ENCODE measurements at regions not wholly inside any gene's neighbourhood (a gene's known extent, or its start where the extent isn't known, plus 50 kb on each side); places are given as distances from the start of the nearest gene placed in this dataset.
A peak's percentile ranks its signal among the peaks of the same experiment; 100 is the strongest.
"Not testable (repeated sequence)": the region's sequence is repeated elsewhere in the genome, so short reads cannot be mapped to it uniquely, and the experiment has no call there.

DNA sequence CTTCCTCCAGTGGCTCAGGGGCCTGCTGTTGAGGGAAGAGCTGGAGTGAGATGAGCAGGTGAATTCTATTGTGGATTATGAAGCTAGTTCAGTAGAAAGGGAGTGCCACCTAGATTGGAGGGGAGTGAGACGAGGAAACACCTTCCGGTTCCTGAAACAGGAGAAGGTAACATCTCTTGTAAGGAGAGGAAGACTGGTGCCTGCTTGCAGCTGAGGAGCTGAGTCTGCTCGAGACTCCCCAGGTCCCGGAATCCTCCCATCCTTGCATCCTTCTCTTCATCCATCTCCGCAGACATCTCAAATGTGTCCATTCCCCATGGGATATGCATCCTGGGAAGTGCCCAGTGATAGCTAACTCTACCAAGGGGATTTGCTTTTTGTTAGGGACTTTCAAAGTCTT lies 242.9 kb upstream of the ZFP64 start:
- DNase-seq = no peak
- ATAC-seq = no peak

GRCh38 chr20:52434041-52434425 lies 242.5 kb upstream of the ZFP64 start:
- DNase-seq (no peak), ATAC-seq (no peak)

DNA sequence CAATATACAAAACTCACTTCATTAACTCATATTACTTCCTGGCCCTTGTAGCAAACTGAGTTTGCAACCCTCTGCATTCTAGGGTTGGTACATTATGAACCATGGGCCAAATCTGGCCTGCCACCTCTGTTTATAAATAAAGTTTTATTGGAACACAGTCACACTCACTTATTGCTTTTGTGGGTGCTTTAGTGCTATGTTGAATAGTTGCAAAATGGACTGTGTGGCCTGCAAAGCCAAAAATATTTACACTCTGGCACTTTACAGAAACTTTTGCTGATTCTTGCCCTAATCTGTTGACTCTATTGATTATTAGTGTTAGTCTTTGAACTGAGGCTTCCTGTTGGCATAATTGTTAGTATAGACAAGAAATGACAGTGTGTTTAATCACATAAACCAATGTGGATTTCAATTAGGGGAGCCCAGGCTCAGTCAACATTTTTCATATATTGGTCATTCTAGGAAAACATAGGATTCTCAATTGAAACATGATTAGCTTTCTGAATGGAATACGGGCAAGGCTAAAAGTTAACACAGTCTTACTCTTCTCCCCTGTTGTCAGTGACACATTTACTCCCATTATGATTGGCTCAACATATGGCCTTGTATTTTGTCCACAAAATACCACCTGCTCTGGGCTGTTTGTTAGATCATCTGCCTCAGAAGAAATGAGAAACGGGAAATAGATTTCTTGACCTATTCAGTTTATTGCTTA lies 241.9 kb upstream of the ZFP64 start:
- DNase-seq (no peak), ATAC-seq (no peak)

- DNase-seq = no peak
- no peak for ATAC-seq
Observed at GRCh38 chr20:52432740-52433139, 241.2 kb upstream of the ZFP64 start.

DNA sequence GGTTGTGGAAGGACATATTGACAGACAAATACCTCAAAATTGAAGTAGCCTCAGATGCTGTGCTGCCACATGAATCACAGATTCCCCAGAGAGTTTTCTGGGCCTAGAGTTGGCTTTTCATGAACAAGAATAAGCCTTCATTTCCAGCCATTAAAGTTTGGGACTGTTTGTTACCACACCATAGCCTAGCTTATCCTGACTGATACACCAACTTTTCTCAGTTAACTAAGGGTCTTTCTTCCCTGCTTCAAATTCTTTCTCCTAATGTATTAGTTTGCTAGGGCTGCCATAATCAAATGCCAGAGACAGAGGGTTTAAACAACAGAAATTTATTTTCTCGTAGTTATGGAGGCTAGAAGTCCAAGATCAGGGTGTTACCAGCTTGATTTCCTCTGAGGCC lies 237.4 kb upstream of the ZFP64 start:
- DNase-seq (no peak), ATAC-seq (no peak)

DNA sequence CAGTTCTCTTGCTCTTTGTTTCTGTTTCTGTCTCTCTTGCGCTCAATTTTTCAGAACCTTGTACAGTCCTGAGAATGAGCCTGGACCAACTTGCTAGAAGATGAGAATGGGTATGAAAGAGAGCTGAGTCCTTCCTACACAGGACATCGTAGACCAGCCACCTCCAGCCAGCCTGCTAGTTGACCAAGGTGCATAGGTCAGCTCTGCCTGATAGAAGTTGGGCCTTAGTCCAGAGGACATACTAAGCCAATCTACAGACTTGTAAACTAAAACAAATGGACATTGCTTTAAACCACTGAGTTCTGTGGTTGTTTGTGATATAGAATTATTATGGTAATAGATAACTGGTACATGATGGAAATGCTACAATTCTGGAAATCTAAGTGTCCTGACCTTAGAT lies 236.4 kb upstream of the ZFP64 start:
- no peak for ATAC-seq
- no peak for DNase-seq

DNA sequence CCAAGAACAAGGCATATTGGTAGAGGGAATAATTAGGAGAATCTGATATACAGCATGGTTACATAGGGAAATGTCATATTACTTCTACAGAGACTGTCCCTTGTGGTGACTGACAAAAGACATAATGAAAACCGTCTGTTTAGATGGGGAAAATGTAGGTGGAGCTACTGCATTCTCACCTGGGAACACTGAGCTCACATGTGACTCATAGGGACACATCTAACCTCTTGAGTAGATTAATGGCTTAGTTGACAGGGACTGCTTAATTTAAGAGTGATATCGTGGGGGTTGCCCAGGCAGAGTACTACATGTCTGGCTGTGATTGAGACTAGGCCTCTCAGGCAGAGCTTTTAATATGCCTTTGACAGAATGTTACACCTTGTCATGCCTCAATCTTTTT lies 235.3 kb upstream of the ZFP64 start:
- DNase-seq = no peak
- no peak for ATAC-seq

- DNase-seq (no peak), ATAC-seq (no peak)
Observed at GRCh38 chr20:52425701-52426100, 234.1 kb upstream of the ZFP64 start.

DNA sequence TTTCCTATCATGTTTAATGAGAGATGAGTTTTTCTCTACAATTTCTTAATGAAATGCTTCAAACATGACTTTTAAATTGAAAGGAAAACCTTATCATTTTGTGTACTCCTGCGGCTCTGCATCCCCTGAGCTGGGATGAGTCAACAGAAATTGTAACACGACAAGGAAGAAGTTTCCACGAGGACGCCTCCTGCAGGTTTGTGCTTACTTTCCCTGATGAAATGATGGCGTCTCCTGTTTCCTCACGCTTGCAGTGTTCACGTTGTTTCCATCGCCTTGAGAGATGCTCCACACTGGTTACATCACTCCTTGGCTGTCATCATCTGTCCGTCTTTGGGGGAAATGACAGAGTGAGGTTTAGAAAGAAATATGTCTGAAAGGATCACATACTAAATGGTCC lies 233.7 kb upstream of the ZFP64 start:
- DNase-seq = no peak
- no peak for ATAC-seq

GRCh38 chr20:52424357-52424942 lies 232.9 kb upstream of the ZFP64 start:
- not testable (repeated sequence) for DNase-seq, ATAC-seq

GRCh38 chr20:52423536-52424140 lies 232.1 kb upstream of the ZFP64 start:
- not testable (repeated sequence) for ATAC-seq, DNase-seq

DNA sequence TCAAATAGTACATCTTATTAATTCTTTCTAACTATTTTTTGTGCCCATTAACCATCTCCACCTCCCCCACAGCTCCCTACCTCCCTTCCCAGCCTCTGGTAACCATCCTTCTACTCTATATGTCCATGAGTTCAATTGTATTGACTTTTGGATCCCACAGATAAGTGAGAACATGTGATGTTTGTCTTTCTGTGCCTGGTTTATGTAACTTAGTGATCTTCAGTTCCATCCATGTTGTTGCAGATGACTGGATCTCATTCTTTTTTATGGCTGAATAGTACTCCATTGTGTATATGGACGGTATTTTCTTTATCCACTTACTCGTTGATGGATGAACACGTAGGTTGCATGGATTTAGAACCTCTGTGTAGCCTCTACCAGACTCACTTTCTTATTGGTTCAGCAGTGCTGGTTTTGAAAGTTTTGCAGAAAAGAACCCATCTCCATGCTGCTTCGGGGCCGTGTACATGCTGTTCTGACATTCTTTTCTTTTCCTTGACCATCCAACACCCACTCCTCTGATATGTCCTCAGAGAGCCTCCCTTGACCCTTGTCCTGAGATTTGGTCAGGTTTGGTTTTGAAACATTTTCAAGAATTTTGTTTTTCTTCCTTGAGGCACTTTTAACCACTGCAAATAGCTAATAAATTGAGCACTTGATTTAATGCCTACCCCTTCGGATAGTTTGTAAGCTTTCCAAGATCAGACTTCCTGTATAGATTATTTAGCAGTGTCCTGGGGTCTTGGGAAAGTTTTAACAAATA lies 231.2 kb upstream of the ZFP64 start:
- no peak for ATAC-seq

GRCh38 chr20:52420805-52421204 lies 229.2 kb upstream of the ZFP64 start:
- no peak for DNase-seq

More for the DNA sequence above, 231.2 kb upstream of the ZFP64 start:
- DNase-seq = no peak

GRCh38 chr20:52419205-52419604 lies 227.6 kb upstream of the ZFP64 start:
- no peak for DNase-seq
- no peak for ATAC-seq

More at GRCh38 chr20:52420805-52421204, 229.2 kb upstream of the ZFP64 start:
- ATAC-seq = no peak

GRCh38 chr20:52416953-52417352 lies 225.4 kb upstream of the ZFP64 start:
- no peak for ATAC-seq

DNA sequence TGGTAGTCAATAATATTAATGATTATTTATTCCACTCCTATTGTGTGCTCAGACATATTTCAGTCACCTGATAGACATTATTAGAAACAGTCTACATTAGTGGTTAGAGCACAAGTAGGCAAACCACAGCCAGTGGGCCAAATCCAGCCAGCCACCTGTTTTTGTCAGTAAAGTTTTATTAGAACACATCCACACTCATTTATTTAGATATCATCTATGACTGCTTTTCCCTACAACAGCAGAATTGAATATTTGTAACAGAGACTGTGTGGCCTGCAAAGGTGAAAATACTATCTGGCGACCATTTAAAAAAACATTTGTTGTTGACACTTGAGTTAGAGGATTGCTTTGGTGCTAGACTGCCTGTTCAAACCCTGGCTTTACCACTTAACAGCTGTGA lies 220.0 kb upstream of the ZFP64 start:
- ATAC-seq = no peak
- DNase-seq = no peak

More at GRCh38 chr20:52416953-52417352, 225.4 kb upstream of the ZFP64 start:
- no peak for DNase-seq

DNA sequence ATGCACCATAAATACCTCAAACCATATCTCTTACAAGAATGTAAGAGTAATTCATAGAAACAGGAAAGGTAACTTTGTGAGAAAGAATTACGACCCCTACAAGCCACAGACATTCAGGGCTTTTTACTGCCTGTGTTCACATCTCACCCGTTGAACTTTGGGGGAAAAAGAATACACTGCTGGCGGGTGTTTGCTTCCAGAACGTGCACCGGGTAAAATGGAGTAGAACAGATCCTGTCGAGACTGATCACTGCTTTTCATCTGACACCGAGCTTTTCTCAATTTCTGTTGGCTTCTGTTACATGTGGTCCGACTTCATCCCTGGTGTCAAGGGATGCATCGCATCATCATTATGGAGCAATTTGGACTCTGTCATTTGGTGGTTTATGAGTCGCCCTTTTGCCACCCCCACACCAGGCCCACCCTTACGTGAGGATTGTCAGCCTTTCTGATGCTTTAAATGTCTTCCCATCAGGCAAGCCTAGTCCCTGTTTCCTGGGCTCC lies 219.2 kb upstream of the ZFP64 start:
- peak; percentile 71 for ATAC-seq
- DNase-seq = peak; percentile 38

- peak; percentile 78 for ATAC-seq
- DNase-seq = peak; percentile 22
Observed at GRCh38 chr20:52410182-52410647, 218.6 kb upstream of the ZFP64 start.

DNA sequence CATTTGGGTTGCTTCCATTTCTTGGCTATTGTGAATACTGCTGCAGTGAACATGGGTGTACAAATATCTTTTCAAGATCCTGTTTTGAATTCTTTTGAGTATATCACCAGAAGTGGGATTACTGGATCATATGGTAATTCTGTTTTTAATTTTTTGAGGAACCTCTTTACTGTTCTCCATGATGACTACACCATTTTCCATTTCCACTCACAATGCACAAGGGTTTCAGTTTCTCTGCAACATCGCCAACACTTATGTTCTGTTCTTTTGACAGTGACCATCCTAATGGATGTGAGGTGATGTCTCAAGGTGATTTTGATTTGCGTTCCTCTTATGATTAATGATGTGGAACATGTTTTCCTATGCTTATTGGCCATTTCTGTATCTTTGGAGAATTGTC lies 214.4 kb upstream of the ZFP64 start:
- no peak for DNase-seq
- ATAC-seq = no peak

GRCh38 chr20:52405417-52405816 lies 213.8 kb upstream of the ZFP64 start:
- ATAC-seq (peak; percentile 50), DNase-seq (no peak)

GRCh38 chr20:52404671-52405070 lies 213.1 kb upstream of the ZFP64 start:
- no peak for ATAC-seq
- no peak for DNase-seq

DNA sequence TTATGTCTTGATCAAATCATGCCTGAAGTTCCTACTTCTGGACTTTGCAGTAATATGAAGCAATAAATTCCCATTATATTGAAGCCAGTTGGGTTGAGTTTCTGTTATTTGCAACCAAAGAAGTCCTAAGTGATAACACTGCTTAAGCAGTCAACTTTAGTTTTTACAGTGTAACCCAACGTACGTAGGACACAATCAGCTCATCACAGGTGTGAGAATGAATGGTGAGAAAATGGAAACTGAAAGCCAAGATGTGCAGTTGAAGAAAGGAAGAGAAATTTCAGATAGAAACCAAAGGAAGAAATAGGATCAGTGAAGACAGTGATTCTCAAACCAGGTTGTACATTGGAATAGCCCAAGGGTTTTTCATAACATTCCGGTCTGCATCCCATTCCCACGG lies 211.4 kb upstream of the ZFP64 start:
- DNase-seq (no peak), ATAC-seq (peak; percentile 35)

GRCh38 chr20:52402514-52402913 lies 210.9 kb upstream of the ZFP64 start:
- ATAC-seq (no peak), DNase-seq (no peak)
